Mesenchymal stem cell (in vitro differentiated cells and primary cell): ENCODE measurements at regions not wholly inside any gene's neighbourhood (a gene's known extent, or its start where the extent isn't known, plus 50 kb on each side); places are given as distances from the start of the nearest gene placed in this dataset.

Experiments
- DNase-seq: peaks from one replicate; pipeline ENCODE4 v3.0.0-alpha.2; 2013
- H2AFZ ChIP-seq: one replicate; pipeline ENCODE4 v1.6.1; 2013; ENCODE audit warnings: low read depth, mild to moderate bottlenecking, control low read depth, inconsistent platforms, low read length, moderate library complexity
- H2AK5ac ChIP-seq: 2 replicates; pipeline ENCODE4 v1.6.1; 2013; ENCODE audit warnings: low read length, moderate library complexity, mild to moderate bottlenecking, inconsistent platforms; ENCODE audit not compliant: severe bottlenecking
- H2BK120ac ChIP-seq: one replicate; pipeline ENCODE4 v1.6.1; 2013; ENCODE audit warnings: low read depth, mild to moderate bottlenecking, inconsistent platforms, low read length, moderate library complexity
- H2BK12ac ChIP-seq, 2 experiments: one replicate each; pipeline ENCODE4 v1.6.1; 2013; ENCODE audit warnings: inconsistent platforms in 2 of 2, low read length in 2 of 2, mild to moderate bottlenecking in 2 of 2, moderate library complexity in 2 of 2, control low read depth in 1 of 2
- H2BK15ac ChIP-seq: one replicate; pipeline ENCODE4 v1.6.1; 2013; ENCODE audit warnings: mild to moderate bottlenecking, low read depth, inconsistent platforms; ENCODE audit not compliant: poor library complexity, severe bottlenecking
- H2BK5ac ChIP-seq: 2 replicates; pipeline ENCODE4 v1.6.1; 2013; ENCODE audit warnings: low read depth, mild to moderate bottlenecking, low read length, control low read depth, inconsistent platforms; ENCODE audit not compliant: poor library complexity, severe bottlenecking
- H3K14ac ChIP-seq, 2 experiments: one replicate each; pipeline ENCODE4 v1.6.1; 2013; ENCODE audit warnings: inconsistent platforms in 2 of 2, low read length in 2 of 2, control low read depth in 1 of 2, mild to moderate bottlenecking in 1 of 2, moderate library complexity in 1 of 2
- H3K18ac ChIP-seq, 2 experiments: one replicate each; pipeline ENCODE4 v1.6.1; 2013; ENCODE audit warnings: inconsistent platforms in 2 of 2, low read length in 2 of 2, control low read depth in 1 of 2, low read depth in 1 of 2, mild to moderate bottlenecking in 1 of 2
- H3K23ac ChIP-seq, 2 experiments: one replicate each; pipeline ENCODE4 v1.6.1; 2013; ENCODE audit warnings: inconsistent platforms in 2 of 2, low read length in 2 of 2, mild to moderate bottlenecking in 2 of 2, moderate library complexity in 2 of 2, control low read depth in 1 of 2
- H3K27ac ChIP-seq: 2 replicates; pipeline ENCODE4 v1.5.1; 2013; ENCODE audit warnings: mild to moderate bottlenecking, moderate library complexity, low read length, control low read depth, inconsistent platforms; ENCODE audit not compliant: poor library complexity, severe bottlenecking
- H3K27me3 ChIP-seq, 2 experiments: 2 replicates each; pipeline versions ENCODE4 v1.6.1 to v1.7.0; 2013; ENCODE audit warnings: low read length in 2 of 2, mild to moderate bottlenecking in 2 of 2, moderate library complexity in 2 of 2, control low read depth in 1 of 2, inconsistent platforms in 1 of 2; ENCODE audit not compliant: control insufficient read depth in 1 of 2, insufficient read depth in 1 of 2
- H3K36me3 ChIP-seq, 2 experiments: 2 replicates each; pipeline versions ENCODE4 v1.6.1 to v1.7.0; 2013; ENCODE audit warnings: low read length in 2 of 2, control low read depth in 1 of 2, inconsistent platforms in 1 of 2, low read depth in 1 of 2, mild to moderate bottlenecking in 1 of 2; ENCODE audit not compliant: insufficient read depth in 2 of 2, control insufficient read depth in 1 of 2
- H3K4ac ChIP-seq, 2 experiments: one replicate each; pipeline ENCODE4 v1.6.1; 2013; ENCODE audit warnings: inconsistent platforms in 2 of 2, low read length in 2 of 2, mild to moderate bottlenecking in 2 of 2, moderate library complexity in 2 of 2, control low read depth in 1 of 2, low read depth in 1 of 2
- H3K4me1 ChIP-seq: 2 replicates; pipeline ENCODE4 v1.6.1; 2013; ENCODE audit warnings: low read depth, low read length, control low read depth; ENCODE audit not compliant: control insufficient read depth, insufficient read depth
- H3K4me2 ChIP-seq: 2 replicates; pipeline ENCODE4 v1.6.1; 2013; ENCODE audit warnings: low read length, mild to moderate bottlenecking, inconsistent platforms; ENCODE audit not compliant: poor library complexity, severe bottlenecking
- H3K4me3 ChIP-seq, 2 experiments: 2 replicates each; pipeline versions ENCODE4 v1.5.1 to v1.7.0; 2013; ENCODE audit warnings: low read length in 2 of 2, mild to moderate bottlenecking in 2 of 2, control low read depth in 1 of 2, low read depth in 1 of 2; ENCODE audit not compliant: insufficient read depth in 1 of 2
- H3K79me1 ChIP-seq: replicated peaks from 2 replicates; pipeline ENCODE4 v1.6.1; 2013; ENCODE audit warnings: mild to moderate bottlenecking, control low read depth, low read length, inconsistent platforms; ENCODE audit not compliant: poor library complexity, severe bottlenecking
- H3K9ac ChIP-seq: 2 replicates; pipeline ENCODE4 v1.7.0; 2013; ENCODE audit warnings: mild to moderate bottlenecking, low read length, moderate library complexity
- H3K9me3 ChIP-seq: 2 replicates; pipeline ENCODE4 v1.7.0; 2013; ENCODE audit warnings: mild to moderate bottlenecking, low read length; ENCODE audit not compliant: control insufficient read depth
- H4K8ac ChIP-seq: one replicate; pipeline ENCODE4 v1.6.1; 2013; ENCODE audit warnings: inconsistent platforms, mild to moderate bottlenecking, low read length, moderate library complexity
- H4K91ac ChIP-seq: one replicate; pipeline ENCODE4 v1.6.1; 2013; ENCODE audit warnings: mild to moderate bottlenecking, low read length, inconsistent platforms
- WGBS: methylation state at CpG from one replicate; pipeline ENCODE4 v1.1.7; 2013; ENCODE audit warnings: mixed read lengths; 5-methylcytosine and 5-hydroxymethylcytosine counted together

DNA sequence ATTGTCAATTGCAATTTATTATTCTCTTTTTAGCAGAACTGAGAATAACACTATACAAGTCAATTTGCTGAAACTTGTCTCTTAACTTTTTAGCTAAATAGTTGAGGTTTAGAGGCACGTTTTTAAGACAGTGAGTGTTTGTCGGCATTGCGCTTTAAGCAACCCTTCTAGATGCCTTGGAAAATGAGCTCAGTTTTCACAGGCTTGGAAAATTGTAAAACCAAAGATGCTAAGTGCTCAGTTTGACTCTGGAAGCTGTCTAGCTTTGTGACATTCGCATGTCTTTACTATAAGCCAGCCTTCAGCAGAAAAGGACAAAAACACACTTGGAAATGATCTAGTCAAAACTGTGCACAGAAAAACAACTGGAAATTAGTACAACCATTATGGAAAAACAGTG, 500.4 kb downstream of the NEBL start:
- Histone ChIP-seq H2BK12ac (no peak overlapping the region), H3K79me1 (no peaks in the 10 kb centered on the region), H3K9me3 (peaks cover 7% of the 10 kb centered on the region), H3K23ac (no peak overlapping the region), H3K4me2 (no peak overlapping the region), H2BK5ac (no peak overlapping the region), H3K9ac (no peak overlapping the region), H3K4ac (no peak overlapping the region), H2BK120ac (no peak overlapping the region), H3K36me3 (no peaks in the 10 kb centered on the region), H2AK5ac (no peak overlapping the region), H3K18ac (no peak overlapping the region), H3K27me3 (no peaks in the 10 kb centered on the region), H2BK15ac (no peak overlapping the region), H3K4me1 (no peaks in the 10 kb centered on the region), H4K8ac (no peak overlapping the region), H3K14ac (no peak overlapping the region), H4K91ac (no peak overlapping the region), H2AFZ (no peak overlapping the region), H3K4me3 (no peak overlapping the region), H3K27ac (no peak overlapping the region)
- no peak for DNase-seq
- 64% methylated on average over 4 of the region's 4 CpGs for WGBS

DNA sequence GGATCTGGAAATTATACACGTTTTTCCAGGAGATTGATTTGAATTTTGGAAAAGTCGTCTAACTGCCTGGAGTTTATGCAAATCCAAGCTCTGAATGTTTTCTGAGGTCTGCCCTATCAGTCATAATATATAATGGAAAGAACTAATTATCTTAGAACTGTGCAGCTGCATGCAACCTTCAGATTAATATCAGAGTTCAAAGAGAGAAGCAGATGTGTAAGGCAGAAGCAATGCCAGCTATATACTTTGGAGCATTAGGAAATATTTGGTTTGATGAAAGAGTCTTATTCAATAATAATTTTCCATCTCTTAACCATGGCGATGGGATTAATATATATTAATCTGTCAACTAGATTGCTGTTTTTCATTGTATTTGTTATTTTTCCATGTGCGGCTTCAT, 500.9 kb downstream of the NEBL start:
- Histone ChIP-seq H3K36me3 (no peaks in the 10 kb centered on the region), H3K18ac (no peak overlapping the region), H3K27ac (no peak overlapping the region), H2BK12ac (no peak overlapping the region), H3K9me3 (peaks cover 7% of the 10 kb centered on the region), H3K23ac (no peak overlapping the region), H3K4me3 (no peak overlapping the region), H3K4me2 (no peak overlapping the region), H3K4me1 (no peaks in the 10 kb centered on the region), H3K27me3 (no peaks in the 10 kb centered on the region), H3K9ac (no peak overlapping the region), H2AFZ (no peak overlapping the region), H2BK120ac (no peak overlapping the region), H4K91ac (no peak overlapping the region), H2AK5ac (no peak overlapping the region), H3K14ac (no peak overlapping the region), H2BK5ac (no peak overlapping the region), H3K4ac (no peak overlapping the region), H3K79me1 (no peaks in the 10 kb centered on the region), H4K8ac (no peak overlapping the region), H2BK15ac (no peak overlapping the region)
- no peak for DNase-seq
- 88% methylated on average over 3 of the region's 4 CpGs for WGBS

DNA sequence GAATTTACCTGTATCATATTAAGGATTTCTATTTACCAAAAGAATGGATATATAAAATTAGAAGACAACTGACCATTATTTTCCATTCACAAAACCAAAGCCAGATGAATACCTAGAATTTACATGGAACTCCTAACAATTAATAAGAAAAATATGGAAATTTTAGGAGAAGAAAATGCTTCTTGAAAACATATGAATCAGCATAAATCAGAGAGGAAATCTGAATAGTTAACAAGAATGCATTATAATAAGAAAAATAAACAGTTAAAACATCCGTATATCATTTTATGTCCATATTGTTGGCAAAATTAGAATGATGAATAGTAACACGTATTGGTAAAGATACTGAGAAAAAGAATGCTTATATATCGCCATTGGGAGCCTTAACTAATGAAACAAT, 505.5 kb downstream of the NEBL start:
- Histone ChIP-seq H3K9ac (no peak overlapping the region), H3K4me1 (no peaks in the 10 kb centered on the region), H2BK15ac (no peak overlapping the region), H3K27ac (no peak overlapping the region), H2AFZ (no peak overlapping the region), H3K18ac (no peak overlapping the region), H3K14ac (no peak overlapping the region), H2BK120ac (no peak overlapping the region), H3K36me3 (no peaks in the 10 kb centered on the region), H3K79me1 (no peaks in the 10 kb centered on the region), H3K4me2 (no peak overlapping the region), H3K27me3 (no peaks in the 10 kb centered on the region), H2AK5ac (no peak overlapping the region), H2BK5ac (no peak overlapping the region), H3K4me3 (no peak overlapping the region), H3K9me3 (peaks cover 7% of the 10 kb centered on the region), H3K4ac (no peak overlapping the region), H4K8ac (no peak overlapping the region), H2BK12ac (no peak overlapping the region), H4K91ac (no peak overlapping the region), H3K23ac (no peak overlapping the region)
- DNase-seq, result no peak
- no CpG with 5 or more reads among the region's 3 CpGs for WGBS

DNA sequence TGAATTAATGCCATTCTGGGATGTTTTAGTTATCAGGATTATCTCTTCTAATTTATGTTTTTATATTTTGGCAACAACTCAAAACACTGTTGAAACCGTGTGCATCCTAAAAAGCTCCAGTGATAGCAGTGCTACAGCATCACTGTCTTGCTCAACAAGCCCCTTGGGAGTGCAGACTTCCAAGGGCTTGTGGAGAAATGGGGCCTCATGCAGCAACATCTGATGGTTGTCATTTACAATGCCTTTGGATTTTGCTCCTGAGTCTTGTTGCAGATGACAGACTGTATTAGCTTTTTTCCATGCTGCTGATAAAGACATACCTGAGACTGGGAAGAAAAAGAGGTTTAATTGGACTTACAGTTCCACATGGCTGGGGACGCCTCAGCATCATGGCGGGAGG, 515.4 kb downstream of the NEBL start:
- no peak overlapping the region for H3K27ac ChIP-seq
- no peak overlapping the region for H2BK5ac ChIP-seq
- no peak overlapping the region for H3K4ac ChIP-seq
- no peak overlapping the region for H3K14ac ChIP-seq
- 84% methylated on average over 3 of the region's 3 CpGs for WGBS
- no peak overlapping the region for H3K23ac ChIP-seq
- H3K4me1 ChIP-seq, result no peaks in the 10 kb centered on the region
- DNase-seq, result no peak
- no peaks in the 10 kb centered on the region for H3K79me1 ChIP-seq
- H2BK12ac ChIP-seq, result no peak overlapping the region
- H2AK5ac ChIP-seq, result no peak overlapping the region
- no peak overlapping the region for H2AFZ ChIP-seq
- no peaks in the 10 kb centered on the region for H3K27me3 ChIP-seq
- H2BK15ac ChIP-seq, result no peak overlapping the region
- no peak overlapping the region for H4K91ac ChIP-seq
- peaks cover 27% of the 10 kb centered on the region for H3K9me3 ChIP-seq
- no peak overlapping the region for H3K18ac ChIP-seq
- no peaks in the 10 kb centered on the region for H3K36me3 ChIP-seq
- H3K9ac ChIP-seq, result no peak overlapping the region
- no peak overlapping the region for H3K4me3 ChIP-seq
- no peak overlapping the region for H3K4me2 ChIP-seq
- H2BK120ac ChIP-seq, result no peak overlapping the region
- no peak overlapping the region for H4K8ac ChIP-seq
